ENCODE measurements at regions not wholly inside any gene's neighbourhood (a gene's known extent, or its start where the extent isn't known, plus 50 kb on each side); places are given as distances from the start of the nearest gene placed in this dataset.

- Histone ChIP-seq H3K9me3 (replicated peaks in 1 of 2; ENCODE audit: control insufficient read depth in 1 of 2, insufficient read depth in 1 of 2, low read length in 2 of 2) (no peaks in the 10 kb centered on the region), H3K79me2 (ENCODE audit: insufficient read depth, low read length) (no peaks in the 10 kb centered on the region), H3K4me2 (replicated peaks; ENCODE audit: extremely low read depth, low read length, poor library complexity, severe bottlenecking) (no peak overlapping the region), H4K20me1 (ENCODE audit: insufficient read depth, low read length) (no peaks in the 10 kb centered on the region), H3K4me1 (ENCODE audit: control insufficient read depth in 1 of 2, insufficient read depth in 2 of 2, low read length in 2 of 2) (no peaks in the 10 kb centered on the region), H2AFZ (ENCODE audit: insufficient read depth, low read depth, low read length, poor library complexity, severe bottlenecking) (no peak overlapping the region), H3K36me3 (replicated peaks in 1 of 2; ENCODE audit: control insufficient read depth in 1 of 2, insufficient read depth in 2 of 2, low read length in 2 of 2) (no peaks in the 10 kb centered on the region), H3K4me3 (replicated peaks in 1 of 3; ENCODE audit: low read depth in 2 of 3, low read length in 3 of 3) (no peak overlapping the region), H3K27ac (ENCODE audit: low read depth in 1 of 2, low read length in 2 of 2) (no peak overlapping the region), H3K27me3 (ENCODE audit: control insufficient read depth in 2 of 2, insufficient read depth in 2 of 2, low read length in 2 of 2) (no peaks in the 10 kb centered on the region), H3K9ac (ENCODE audit: insufficient read depth, low read length, poor library complexity, severe bottlenecking) (no peak overlapping the region)
- Mint-ChIP-seq H3K27me3 (ENCODE audit: low read depth in 3 of 3) (peaks cover 0 to 2% (median 0%) of the 10 kb centered on the region in 3 donors), H3K4me3 (no peak overlapping the region), H3K27ac (no peak overlapping the region), H3K9me3 (peaks cover 0 to 7% (median 2%) of the 10 kb centered on the region in 7 donors), H3K36me3 (no peaks in the 10 kb centered on the region), H3K4me1 (no peaks in the 10 kb centered on the region)
- intact Hi-C loops (cut with micrococcal nuclease), result no loop called here
- 60% methylated on average over 1 of the region's 2 CpGs for WGBS (ENCODE audit: insufficient coverage)
- no peak for TF ChIP-seq CTCF (IDR thresholded peaks at IDR 0.05)
- DNase-seq, result no peak
Observed at GRCh38 chr9:1766042-1766441, 249.1 kb upstream of the SMARCA2 start.

- Histone ChIP-seq H3K27ac (ENCODE audit: low read depth in 1 of 2, low read length in 2 of 2) (no peak overlapping the region), H4K20me1 (ENCODE audit: insufficient read depth, low read length) (no peaks in the 10 kb centered on the region), H2AFZ (ENCODE audit: insufficient read depth, low read depth, low read length, poor library complexity, severe bottlenecking) (no peak overlapping the region), H3K4me3 (replicated peaks in 1 of 3; ENCODE audit: low read depth in 2 of 3, low read length in 3 of 3) (no peak overlapping the region), H3K4me2 (replicated peaks; ENCODE audit: extremely low read depth, low read length, poor library complexity, severe bottlenecking) (no peak overlapping the region), H3K79me2 (ENCODE audit: insufficient read depth, low read length) (no peaks in the 10 kb centered on the region), H3K36me3 (replicated peaks in 1 of 2; ENCODE audit: control insufficient read depth in 1 of 2, insufficient read depth in 2 of 2, low read length in 2 of 2) (no peaks in the 10 kb centered on the region), H3K9me3 (replicated peaks in 1 of 2; ENCODE audit: control insufficient read depth in 1 of 2, insufficient read depth in 1 of 2, low read length in 2 of 2) (peaks cover 0 to 3% of the 10 kb centered on the region in 2 donors), H3K4me1 (ENCODE audit: control insufficient read depth in 1 of 2, insufficient read depth in 2 of 2, low read length in 2 of 2) (no peaks in the 10 kb centered on the region), H3K9ac (ENCODE audit: insufficient read depth, low read length, poor library complexity, severe bottlenecking) (no peak overlapping the region), H3K27me3 (ENCODE audit: control insufficient read depth in 2 of 2, insufficient read depth in 2 of 2, low read length in 2 of 2) (no peaks in the 10 kb centered on the region)
- no peak overlapping the region for H3K4me3 Mint-ChIP-seq
- intact Hi-C loops (cut with micrococcal nuclease), result no loop called here
- H3K27ac Mint-ChIP-seq, result no peak overlapping the region
- peaks cover 0 to 2% (median 2%) of the 10 kb centered on the region in 3 donors for H3K27me3 Mint-ChIP-seq (ENCODE audit: low read depth in 3 of 3)
- no peak for DNase-seq
- H3K36me3 Mint-ChIP-seq, result no peaks in the 10 kb centered on the region
- no peaks in the 10 kb centered on the region for H3K4me1 Mint-ChIP-seq
- no peak for TF ChIP-seq CTCF (IDR thresholded peaks at IDR 0.05)
- H3K9me3 Mint-ChIP-seq, result peaks cover 0 to 10% (median 2%) of the 10 kb centered on the region in 7 donors
- WGBS (ENCODE audit: insufficient coverage), result no CpG with 5 or more reads among the region's 3 CpGs
Observed at GRCh38 chr9:1768561-1768960, 246.6 kb upstream of the SMARCA2 start.

Data from CD14-positive monocyte (primary cell).